NCI-H510A treated with DMSO at 0.1 percent for 48 hours (cell line): ENCODE measurements at regions not wholly inside any gene's neighbourhood (a gene's known extent, or its start where the extent isn't known, plus 50 kb on each side); places are given as distances from the start of the nearest gene placed in this dataset.
"Not testable (repeated sequence)": the region's sequence is repeated elsewhere in the genome, so short reads cannot be mapped to it uniquely, and the experiment has no call there.

Experiments used
- DNase-seq: peaks from one replicate; lab custom pipeline; 2025; lab: John Stamatoyannopoulos, UW

GRCh38 chr5:92992073-92992472 lies 588.9 kb downstream of the NR2F1-AS1 start:
- no peak for DNase-seq

DNA sequence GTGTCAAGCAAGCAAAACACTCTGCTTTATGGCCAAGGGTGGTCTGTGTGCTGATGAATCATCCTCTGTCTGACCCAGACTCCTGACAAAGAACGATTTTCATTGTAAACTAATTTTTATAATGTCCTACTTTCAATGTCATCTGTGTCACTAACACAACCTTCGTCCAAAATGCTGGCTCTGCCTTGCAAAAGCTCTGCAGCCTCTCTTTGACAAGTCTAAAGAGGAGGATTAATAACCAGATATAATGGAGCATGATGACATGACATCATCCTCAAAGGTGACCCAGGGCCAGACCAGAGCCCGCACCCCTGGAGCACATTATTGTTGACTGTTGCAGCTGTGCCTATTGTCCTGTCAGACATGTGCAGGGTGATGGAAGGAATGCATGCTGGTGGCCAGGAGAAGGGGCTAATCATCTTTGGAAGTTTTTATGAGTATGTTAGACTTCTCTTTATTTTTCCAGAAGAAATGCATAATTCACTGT lies 589.4 kb downstream of the NR2F1-AS1 start:
- no peak for DNase-seq

GRCh38 chr5:92990771-92991170 lies 590.2 kb downstream of the NR2F1-AS1 start:
- DNase-seq, result no peak

DNA sequence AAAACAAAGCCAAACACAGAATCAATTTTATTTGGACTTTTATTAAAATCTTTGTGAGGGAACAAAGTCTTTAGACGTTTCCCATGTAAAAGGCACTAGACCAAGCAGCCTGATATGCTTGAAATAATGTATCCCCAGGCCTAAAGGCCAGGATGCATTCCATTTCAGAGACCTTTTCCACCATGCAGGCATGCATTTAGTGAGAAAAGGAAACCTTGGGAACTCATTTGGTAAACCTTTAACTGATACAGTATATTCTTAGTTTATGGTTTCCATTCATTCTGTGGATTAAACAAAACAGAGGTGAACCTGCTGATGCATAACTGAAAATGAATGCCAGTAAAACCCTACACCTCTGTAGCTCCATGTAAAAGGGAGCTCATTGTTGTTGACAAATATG lies 600.0 kb downstream of the NR2F1-AS1 start:
- DNase-seq, result no peak

DNA sequence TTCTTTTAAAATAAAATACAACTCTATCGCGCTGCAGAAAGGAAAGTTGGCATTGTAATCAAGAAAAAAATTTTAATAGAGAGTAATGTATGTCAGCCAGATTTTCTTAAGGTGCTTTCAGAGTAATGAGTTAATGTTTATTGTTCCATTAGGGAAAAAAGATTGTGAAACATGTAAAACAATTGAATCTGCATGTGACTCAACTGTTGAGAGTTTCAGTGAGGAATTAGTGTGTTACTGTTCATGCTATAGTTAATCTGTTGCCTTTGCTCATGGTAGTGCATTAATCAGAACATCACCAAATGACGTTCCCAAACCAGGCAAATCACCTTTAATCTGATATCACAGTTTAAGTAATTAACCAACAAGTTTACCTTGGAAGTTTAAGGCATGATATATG lies 600.5 kb downstream of the NR2F1-AS1 start:
- no peak for DNase-seq

DNA sequence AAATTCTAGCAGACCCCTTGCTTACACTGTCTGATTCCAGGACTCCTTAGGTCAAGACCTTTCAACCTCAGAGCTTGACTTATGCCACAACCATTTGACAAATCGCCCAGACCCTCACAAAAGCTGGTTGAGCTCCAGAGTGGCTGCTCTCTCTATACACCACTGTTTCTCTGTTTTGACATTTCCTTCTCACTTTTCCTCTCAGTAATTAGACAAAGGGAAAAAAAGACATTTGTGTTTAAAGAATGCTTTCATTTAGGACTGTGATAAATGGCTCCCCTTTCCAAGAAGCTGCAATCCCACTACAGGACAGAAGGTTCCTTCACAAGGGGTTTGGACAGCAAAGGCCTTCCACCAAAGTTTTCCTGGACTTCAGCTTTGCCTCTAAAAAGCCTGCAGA lies 601.3 kb downstream of the NR2F1-AS1 start:
- no peak for DNase-seq

DNA sequence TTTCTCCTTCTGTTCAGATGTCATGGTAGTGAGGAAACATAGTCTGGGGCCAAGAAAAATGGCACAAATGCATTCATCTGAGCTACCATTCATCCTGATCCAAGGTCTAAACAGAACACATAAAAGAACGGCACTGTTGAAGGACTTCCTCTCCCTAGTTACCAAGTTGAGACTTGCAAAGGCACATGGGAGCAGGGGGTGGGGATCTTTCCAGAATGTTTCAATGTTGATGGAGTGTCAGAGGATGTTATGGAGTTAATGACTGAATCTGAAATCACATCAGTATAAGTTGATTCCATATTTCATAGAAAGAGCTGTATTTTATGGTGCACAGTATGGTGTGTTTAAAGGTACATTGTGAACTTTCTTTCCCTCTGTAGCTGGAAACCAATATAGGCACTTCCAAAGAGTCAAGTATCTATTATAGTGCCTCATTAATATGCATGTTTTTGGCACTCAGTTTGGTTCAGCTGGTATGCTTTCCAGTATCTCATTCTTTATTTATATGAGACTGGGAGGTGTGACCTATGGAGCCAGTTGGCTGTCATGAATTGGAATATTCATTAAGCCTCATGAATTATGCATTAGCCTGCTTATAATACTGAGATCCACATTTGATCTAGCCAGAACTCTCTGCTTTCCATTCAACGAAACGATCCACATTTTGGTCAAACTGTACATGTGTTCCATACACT lies 603.0 kb downstream of the NR2F1-AS1 start:
- no peak for DNase-seq

- DNase-seq, result no peak
These were observed 604.9 kb downstream of the NR2F1-AS1 start for GRCh38 chr5:92976156-92976555.

- no peak for DNase-seq
These were observed 611.2 kb downstream of the NR2F1-AS1 start for GRCh38 chr5:92969781-92970237.

GRCh38 chr5:92969191-92969780 lies 611.7 kb downstream of the NR2F1-AS1 start:
- no peak for DNase-seq

- no peak for DNase-seq
These were observed 617.2 kb downstream of the NR2F1-AS1 start for GRCh38 chr5:92963800-92964199.

DNA sequence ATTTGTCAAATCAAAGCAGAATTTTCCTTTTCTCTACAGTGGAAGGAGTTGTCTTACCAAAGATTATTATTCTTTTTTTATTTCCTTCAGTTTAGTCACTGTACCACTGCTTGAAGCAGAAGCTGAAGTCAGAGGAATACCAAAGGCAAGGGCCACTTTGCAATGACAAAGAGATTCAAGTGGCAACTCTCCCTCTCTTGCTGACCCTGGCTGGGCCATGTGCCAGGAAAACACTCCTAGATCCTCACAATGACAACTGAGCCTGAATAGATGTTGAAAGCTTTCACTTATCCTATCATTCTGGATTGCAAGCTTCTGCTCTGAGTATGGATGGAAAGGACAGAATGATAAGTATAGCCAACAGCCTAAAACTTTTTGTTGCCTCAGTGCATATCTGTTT lies 618.3 kb downstream of the NR2F1-AS1 start:
- peak; percentile 77 for DNase-seq

GRCh38 chr5:92956886-92957285 lies 624.1 kb downstream of the NR2F1-AS1 start:
- no peak for DNase-seq

- no peak for DNase-seq
These were observed 628.8 kb downstream of the NR2F1-AS1 start for GRCh38 chr5:92952243-92952642.

- DNase-seq, result no peak
These were observed 629.3 kb downstream of the NR2F1-AS1 start for GRCh38 chr5:92951746-92952145.

DNA sequence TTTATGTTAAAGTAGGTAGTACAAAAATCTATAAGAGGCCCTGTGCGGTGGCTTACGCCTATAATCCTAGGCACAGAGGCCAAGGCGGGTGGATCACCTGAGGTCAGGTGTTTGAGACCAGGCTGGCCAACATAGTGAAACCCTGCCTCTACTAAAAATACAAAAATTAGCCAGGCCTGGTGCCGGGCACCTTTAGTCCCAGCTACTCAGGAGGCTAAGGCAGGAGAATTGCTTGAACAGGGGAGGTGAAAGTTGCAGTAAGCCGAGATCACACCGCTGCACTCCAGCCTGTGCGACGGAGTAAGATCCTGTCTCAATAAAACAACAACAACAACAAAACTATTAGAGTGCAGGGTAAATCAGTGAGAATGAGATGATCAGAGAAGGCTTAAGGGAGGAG lies 634.5 kb downstream of the NR2F1-AS1 start:
- no peak for DNase-seq

DNA sequence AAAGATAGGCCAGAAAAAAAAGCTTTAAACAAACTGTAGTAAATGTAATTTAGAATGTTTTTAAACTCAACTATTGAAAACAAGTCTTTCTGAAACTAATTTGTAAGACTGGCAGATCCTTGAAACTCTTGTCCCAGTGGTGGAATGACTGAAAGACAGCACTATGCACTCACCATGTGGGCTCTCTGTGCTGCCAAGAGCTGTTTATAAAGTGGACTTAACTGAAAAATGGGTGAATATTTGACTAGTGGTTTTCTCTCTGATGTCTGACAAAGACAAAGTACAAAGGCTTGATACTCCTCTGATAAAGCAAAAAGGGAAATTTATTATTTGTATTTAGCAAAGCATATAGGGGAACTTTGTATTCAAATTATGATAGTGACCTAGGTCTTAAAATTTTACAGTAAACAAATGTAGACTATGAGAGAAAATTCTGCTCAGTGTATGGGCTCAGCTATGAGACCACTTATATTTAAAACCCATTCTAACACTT lies 635.4 kb downstream of the NR2F1-AS1 start:
- DNase-seq, result no peak

DNA sequence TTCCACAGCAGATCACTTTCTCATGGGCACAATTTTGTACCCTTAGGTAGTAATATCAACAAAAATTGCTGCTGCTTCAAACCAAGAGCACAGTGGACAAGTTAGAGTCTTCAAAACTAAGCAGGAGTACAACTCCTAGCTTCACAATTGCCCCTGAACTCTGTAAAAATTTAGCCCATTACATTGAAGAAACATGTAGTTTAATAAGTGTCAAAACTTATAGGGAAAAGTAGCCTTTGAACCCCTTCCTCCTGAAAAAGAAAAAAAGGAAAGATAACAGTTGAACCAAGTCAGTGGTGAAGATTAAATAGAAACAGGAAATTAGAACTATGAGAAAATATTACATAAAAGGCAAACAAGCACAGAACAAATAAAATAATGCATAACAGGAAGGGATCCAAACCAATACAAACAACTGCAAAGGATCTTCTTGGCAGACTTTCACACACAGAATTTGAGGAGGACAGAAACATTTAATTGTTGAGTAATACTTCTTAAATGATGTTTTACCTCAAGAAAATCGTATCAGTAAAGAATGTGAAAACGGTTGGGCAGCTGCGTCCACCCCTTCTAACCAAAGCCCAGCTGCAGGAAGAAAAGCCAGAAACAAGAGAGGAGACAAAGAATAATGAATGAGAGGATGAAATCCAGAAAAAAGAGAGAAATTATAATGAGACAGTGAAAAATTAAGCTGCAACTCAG lies 636.0 kb downstream of the NR2F1-AS1 start:
- DNase-seq, result no peak

DNA sequence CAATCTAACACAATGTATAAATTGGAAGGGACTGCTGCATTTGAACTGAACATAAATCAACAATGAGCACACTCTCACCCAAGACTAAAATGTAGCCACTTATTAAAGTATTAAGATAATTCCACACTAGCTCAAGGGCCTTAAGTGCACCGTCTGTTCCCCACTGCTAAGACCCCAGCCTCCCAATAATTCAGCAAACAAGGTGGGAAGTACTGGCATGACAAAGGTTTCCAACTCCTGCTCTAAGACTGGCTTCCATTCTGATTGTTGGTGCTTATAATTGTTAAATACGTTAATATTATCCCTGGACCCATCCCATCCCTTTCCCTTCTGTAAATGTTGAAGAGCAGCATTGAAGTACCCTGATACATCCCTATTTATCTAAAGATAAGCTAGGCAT lies 636.7 kb downstream of the NR2F1-AS1 start:
- no peak for DNase-seq

GRCh38 chr5:92942762-92943161 lies 638.3 kb downstream of the NR2F1-AS1 start:
- DNase-seq, result no peak

- no peak for DNase-seq
These were observed 639.2 kb downstream of the NR2F1-AS1 start for GRCh38 chr5:92941806-92942205.

DNA sequence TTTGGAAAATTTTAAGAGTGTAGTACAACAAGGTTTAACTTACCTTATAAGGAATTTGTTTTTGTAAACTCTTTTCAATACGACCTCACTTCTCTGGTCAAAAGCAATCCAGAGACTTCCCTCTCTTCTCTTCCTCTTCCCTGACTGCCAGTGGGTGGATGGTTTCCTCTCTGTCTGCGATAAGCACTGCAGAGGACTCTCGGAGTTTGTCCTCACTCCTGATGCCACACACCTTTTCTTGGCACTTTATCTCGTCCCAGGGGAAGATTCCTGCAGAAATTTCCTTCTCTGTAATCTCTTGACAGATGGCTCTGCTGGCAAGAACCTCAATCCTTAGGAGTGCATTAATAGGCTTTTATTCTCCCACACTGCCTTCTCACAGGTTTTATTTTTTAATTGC lies 641.6 kb downstream of the NR2F1-AS1 start:
- DNase-seq, result no peak

DNA sequence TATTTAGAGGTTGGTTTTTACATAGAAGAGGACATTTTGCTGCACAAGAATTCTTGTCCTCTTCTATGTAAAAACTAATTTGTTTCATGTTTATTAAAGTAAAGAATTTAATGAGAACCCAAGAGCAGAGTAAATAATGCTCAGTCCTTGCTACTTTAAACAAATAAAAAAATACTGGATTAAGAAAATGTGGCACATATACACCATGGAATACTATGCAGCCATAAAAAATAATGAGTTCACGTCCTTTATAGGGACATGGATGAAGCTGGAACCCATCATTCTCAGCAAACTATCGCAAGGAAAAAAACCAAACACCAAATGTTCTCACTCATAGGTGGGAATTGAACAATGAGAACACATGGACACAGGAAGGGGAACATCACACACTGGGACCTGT lies 643.6 kb downstream of the NR2F1-AS1 start:
- DNase-seq, result not testable (repeated sequence)
